ENCODE measurements at regions not wholly inside any gene's neighbourhood (a gene's known extent, or its start where the extent isn't known, plus 50 kb on each side); places are given as distances from the start of the nearest gene placed in this dataset.
A peak's percentile ranks its signal among the peaks of the same experiment; 100 is the strongest.
"Not testable (repeated sequence)": the region's sequence is repeated elsewhere in the genome, so short reads cannot be mapped to it uniquely, and the experiment has no call there.

DNA sequence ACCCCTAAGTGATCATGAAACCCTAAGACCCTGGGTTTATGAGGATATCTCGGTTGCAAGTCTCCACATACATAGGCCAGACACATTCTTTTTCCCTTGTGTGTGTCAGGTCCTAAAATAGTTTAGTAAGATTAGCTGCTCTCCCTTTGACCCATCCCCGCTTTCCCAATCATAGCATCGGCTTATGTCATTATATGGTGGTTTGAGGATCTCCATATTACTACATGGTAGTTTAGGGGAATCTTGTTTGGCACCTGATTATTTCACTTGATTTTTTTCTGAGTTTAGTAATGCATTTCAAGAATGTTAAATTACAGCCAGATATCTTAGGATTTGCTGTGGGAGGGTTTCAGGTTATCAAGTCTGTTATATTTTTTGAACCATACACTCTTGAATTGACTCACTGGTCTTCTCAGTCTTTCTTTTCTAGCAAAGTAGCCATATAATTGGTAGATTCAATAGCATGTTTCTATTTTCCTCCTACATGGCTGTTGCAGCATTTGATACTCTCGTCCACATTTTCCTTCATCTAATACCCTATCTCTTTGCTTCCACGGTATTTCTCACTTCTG, 68.3 kb upstream of the TRHDE start:
- TF ChIP-seq, protein P1, sequence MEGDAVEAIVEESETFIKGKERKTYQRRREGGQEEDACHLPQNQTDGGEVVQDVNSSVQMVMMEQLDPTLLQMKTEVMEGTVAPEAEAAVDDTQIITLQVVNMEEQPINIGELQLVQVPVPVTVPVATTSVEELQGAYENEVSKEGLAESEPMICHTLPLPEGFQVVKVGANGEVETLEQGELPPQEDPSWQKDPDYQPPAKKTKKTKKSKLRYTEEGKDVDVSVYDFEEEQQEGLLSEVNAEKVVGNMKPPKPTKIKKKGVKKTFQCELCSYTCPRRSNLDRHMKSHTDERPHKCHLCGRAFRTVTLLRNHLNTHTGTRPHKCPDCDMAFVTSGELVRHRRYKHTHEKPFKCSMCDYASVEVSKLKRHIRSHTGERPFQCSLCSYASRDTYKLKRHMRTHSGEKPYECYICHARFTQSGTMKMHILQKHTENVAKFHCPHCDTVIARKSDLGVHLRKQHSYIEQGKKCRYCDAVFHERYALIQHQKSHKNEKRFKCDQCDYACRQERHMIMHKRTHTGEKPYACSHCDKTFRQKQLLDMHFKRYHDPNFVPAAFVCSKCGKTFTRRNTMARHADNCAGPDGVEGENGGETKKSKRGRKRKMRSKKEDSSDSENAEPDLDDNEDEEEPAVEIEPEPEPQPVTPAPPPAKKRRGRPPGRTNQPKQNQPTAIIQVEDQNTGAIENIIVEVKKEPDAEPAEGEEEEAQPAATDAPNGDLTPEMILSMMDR (IDR thresholded peaks at IDR 0.05; ENCODE audit: insufficient read depth, low read length), result no peak
- no peak overlapping the region for H3K4me3 ChIP-seq (ENCODE audit: low read depth, low read length)
- no peak for DNase-seq (ENCODE audit: low read depth)

DNA sequence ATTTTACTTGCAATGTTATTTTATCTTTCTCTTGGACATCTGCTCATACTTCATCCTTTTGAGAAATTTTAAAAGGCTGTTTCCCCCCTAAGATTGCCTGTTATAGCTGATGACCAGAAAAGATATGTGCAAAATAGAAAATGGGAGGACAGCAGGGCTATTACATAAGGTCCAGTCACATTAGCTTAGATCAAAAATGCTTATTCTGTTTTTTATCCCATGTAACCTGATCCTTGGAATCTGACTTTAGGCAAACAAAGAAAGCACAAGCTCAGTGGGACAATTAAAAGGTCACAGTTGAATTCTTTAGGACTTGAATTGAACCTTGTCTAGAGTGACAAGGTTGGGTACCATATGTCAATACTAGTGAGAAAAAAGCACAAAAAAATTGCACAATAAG, 65.1 kb upstream of the TRHDE start:
- no peak overlapping the region for H3K4me3 ChIP-seq (ENCODE audit: low read depth, low read length)
- TF ChIP-seq, protein P1 (IDR thresholded peaks at IDR 0.05; ENCODE audit: insufficient read depth, low read length), result no peak
- no peak for DNase-seq (ENCODE audit: low read depth)

DNA sequence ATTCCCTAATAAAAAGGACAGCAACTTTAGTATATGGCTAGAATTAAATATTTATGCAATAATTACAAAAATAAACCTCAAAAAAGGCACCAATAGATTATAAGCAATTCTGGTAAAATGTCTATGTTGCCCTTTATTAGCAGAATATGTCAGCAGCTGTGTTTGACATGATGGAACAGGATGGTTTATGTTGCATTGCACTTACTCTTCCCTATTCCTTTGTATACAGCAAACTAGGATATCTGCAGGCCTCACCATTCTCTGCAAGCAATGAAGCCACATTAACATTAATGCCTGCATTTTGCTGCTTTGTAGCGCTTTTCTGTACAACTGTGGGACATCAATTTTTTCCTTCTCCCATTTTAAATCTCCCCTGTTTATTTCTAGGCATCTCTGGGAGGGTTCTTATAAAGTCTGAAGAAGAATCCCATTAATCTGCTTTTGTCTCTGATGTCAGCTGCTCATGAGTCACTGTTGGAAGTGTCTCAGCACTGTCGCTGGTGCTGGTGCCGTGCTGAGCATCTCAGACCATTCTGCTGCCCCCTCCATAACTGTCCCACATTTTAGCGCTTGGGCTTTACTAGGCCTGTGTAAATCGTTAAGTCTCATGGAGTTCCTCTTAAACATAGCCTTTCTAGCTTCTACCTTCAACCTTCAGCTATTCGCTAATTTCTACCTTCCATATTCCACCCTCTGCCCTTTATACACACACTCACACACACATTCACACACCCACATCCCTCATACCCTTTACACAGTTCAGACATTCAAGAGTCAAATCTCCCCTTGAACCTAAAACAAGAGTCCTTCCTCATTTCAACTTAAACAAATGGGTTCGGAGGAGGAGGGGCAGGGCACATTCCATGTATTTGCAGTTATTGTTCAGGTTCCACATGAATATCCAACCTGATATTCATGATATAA, 64.4 kb upstream of the TRHDE start:
- no peak for DNase-seq (ENCODE audit: low read depth)
- TF ChIP-seq, protein P1 (IDR thresholded peaks at IDR 0.05; ENCODE audit: insufficient read depth, low read length), result no peak
- no peak overlapping the region for H3K4me3 ChIP-seq (ENCODE audit: low read depth, low read length)

DNA sequence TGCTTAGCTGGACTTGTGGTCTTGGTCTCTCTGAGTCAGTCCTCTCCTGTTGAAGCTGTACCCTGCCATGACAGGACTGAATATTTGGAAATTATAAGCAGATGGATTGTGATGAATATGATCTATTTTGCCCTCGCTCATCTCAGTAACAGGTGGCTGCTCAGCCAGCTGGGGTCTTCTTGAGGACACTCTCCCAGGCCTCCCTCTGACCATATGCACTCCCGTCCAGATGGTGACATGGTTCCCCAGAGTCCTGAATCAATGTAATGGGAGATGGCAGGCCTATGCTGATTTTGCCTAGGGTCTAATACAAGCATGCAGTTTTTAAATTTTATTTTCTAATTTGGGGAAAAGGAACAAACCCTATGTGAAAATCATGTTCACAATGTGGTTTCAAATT, 63.1 kb upstream of the TRHDE start:
- TF ChIP-seq, protein P1 (IDR thresholded peaks at IDR 0.05; ENCODE audit: insufficient read depth, low read length), result no peak
- DNase-seq (ENCODE audit: low read depth), result no peak
- no peak overlapping the region for H3K4me3 ChIP-seq (ENCODE audit: low read depth, low read length)

DNA sequence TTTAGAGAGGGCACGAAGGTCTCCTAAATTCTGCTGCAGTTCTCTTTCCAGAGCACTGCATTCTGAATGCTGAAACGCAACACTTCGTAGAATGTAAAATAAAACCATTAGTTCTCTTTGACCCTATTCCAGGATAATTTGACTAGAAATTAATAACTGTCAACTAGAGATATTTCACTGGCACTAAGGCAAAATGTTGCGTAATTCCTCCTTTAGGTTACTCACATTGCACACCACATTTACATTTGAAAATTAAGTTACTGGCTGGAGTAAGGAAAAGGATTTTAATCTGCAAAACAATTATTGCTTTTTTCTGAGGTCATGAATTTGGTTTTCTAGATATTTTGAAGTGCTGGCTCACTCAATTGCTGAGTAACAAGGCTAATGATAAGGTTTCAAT, 58.0 kb upstream of the TRHDE start:
- TF ChIP-seq, protein P1 (IDR thresholded peaks at IDR 0.05; ENCODE audit: insufficient read depth, low read length), result no peak
- DNase-seq (ENCODE audit: low read depth), result peak; percentile 28
- H3K4me3 ChIP-seq (ENCODE audit: low read depth, low read length), result no peak overlapping the region

DNA sequence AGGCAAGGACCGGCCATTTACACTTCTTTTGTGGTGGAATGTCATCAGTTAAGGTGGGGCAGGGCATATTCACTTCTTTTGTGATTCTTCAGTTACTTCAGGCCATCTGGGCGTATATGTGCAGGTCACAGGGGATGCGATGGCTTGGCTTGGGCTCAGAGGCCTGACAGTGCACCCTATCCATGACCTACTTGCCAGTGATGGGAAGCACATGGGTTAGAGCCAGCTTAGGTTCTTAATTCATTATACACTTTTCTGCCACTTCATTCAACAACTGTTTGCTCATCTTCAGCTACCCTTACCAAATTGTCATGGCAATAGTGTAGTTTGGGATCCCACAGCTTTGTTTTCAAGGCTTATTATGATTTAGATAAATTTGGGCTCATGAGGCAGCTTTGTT, 56.9 kb upstream of the TRHDE start:
- H3K4me3 ChIP-seq (ENCODE audit: low read depth, low read length); DNase-seq (ENCODE audit: low read depth): not testable (repeated sequence)

DNA sequence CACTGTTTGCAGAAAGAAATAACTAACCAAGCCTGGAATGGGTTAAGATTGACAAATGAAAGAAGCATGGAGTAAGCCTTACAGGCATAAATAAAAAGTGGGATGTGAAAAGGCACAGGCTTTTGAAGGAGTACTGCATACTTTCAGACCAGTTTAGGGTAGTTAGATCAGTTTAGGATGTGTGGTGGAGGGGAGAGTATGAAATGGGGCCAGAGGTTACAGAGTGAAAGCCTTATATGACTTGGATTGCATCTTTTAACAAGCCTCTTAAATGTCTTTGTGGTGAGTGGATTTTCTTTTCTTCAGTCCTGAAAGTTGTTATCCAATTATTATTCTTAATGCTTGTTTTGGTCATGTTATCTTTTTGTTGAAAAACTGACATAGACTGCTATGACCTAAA, 52.2 kb upstream of the TRHDE start:
- TF ChIP-seq, protein P1 (IDR thresholded peaks at IDR 0.05; ENCODE audit: insufficient read depth, low read length), result no peak
- no peak for DNase-seq (ENCODE audit: low read depth)
- no peak overlapping the region for H3K4me3 ChIP-seq (ENCODE audit: low read depth, low read length)
